ENCODE measurements at regions not wholly inside any gene's neighbourhood (a gene's known extent, or its start where the extent isn't known, plus 50 kb on each side); places are given as distances from the start of the nearest gene placed in this dataset.

GRCh38 chr4:130257271-130257670 lies 1161.3 kb downstream of the C4orf33 start:
- TF ChIP-seq SP1 (IDR thresholded peaks at IDR 0.05) (no peak), LEF1 (IDR thresholded peaks at IDR 0.05; ENCODE audit: borderline replicate concordance) (no peak)

All from HEK293T (cell line).